ENCODE measurements at regions not wholly inside any gene's neighbourhood (a gene's known extent, or its start where the extent isn't known, plus 50 kb on each side); places are given as distances from the start of the nearest gene placed in this dataset.

DNA sequence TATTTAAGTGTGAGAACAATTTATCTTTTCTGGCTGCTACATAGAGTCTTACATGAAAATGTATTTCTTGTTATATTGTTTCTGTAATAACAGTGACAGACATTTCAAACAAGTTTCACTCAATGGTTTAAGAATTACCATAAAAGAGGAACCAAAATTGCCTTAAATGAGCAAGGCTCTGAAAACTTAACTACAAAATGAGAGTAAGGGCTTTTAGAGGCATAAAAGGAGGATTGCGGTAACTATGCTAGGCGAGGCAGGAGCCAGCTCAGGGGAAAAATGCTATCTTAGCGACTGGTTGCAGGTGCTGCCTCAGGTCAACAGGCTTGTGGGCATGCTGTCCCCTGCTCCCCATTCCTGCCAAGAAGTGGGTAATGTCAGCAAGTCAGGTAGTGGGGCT is 81.7 kb upstream of the MSI2 start:
- H3K36me3 Mint-ChIP-seq (ENCODE audit: low read depth), result no peaks in the 10 kb centered on the region
- CTCF ChIA-PET, result no interaction called here
- H3K27me3 Mint-ChIP-seq (ENCODE audit: low read depth), result peaks cover 6% of the 10 kb centered on the region
- no peaks in the 10 kb centered on the region for H3K9me3 Mint-ChIP-seq
- no peaks in the 10 kb centered on the region for H3K4me1 Mint-ChIP-seq (ENCODE audit: low read depth)
- DNase-seq, result no peak
- no peak overlapping the region for H3K27ac Mint-ChIP-seq
- H3K4me3 Mint-ChIP-seq, result no peak overlapping the region
- intact Hi-C loops (cut with micrococcal nuclease), result no loop called here

- Mint-ChIP-seq H3K4me1 (ENCODE audit: low read depth) (no peaks in the 10 kb centered on the region), H3K27ac (no peak overlapping the region), H3K9me3 (no peaks in the 10 kb centered on the region), H3K27me3 (ENCODE audit: low read depth) (no peaks in the 10 kb centered on the region), H3K36me3 (ENCODE audit: low read depth) (no peaks in the 10 kb centered on the region), H3K4me3 (no peak overlapping the region)
- CTCF ChIA-PET, result no interaction called here
- no peak for DNase-seq
- intact Hi-C loops (cut with micrococcal nuclease), result no loop called here
These were observed 77.5 kb upstream of the MSI2 start for GRCh38 chr17:57178839-57179238.

- H3K4me3 Mint-ChIP-seq, result no peak overlapping the region
- intact Hi-C loops (cut with micrococcal nuclease), result no loop called here
These were observed 73.7 kb upstream of the MSI2 start for GRCh38 chr17:57182621-57183020.

DNA sequence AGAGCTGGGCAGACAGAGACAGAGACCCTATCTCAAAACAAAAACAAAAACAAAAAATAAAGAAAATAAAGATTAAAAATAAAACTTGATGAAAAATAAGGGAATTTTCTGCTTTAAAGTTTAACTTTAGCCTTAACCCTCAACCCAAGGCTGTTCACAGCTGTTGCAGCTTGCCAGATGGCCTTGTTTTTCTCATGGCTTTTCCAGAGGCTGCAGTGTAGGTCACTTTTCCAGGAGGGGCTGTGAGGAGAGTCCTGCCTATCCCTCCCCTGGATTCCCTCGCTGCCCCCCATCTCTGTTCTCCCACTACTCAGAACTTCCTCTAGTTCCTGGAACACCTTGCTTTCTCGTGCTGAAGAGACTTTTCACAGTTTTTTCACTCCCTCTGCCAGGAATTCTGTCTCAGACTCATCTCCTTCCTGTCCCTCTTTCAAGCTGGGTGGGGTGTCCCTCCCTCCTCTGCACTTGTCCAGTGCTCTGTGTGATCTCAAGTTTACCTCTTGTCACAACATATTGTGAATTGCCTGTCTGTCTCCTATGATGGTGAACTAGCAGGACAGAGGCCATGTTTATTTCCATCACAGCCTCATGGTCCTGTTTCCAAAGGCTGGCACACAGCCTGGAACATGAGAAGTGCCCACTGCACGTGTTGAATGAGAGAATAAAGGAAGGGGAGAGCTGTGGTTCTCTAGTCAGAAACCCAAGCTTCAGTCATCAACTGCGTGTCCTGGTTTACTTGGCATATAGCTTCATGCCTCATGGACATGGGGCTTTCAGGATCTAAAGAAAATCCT is 69.9 kb upstream of the MSI2 start:
- CTCF ChIA-PET, result no interaction called here
- H3K36me3 Mint-ChIP-seq (ENCODE audit: low read depth), result no peaks in the 10 kb centered on the region
- no peaks in the 10 kb centered on the region for H3K4me1 Mint-ChIP-seq (ENCODE audit: low read depth)
- intact Hi-C loops (cut with micrococcal nuclease), result no loop called here
- H3K4me3 Mint-ChIP-seq, result no peak overlapping the region
- DNase-seq, result no peak
- H3K9me3 Mint-ChIP-seq, result no peaks in the 10 kb centered on the region
- H3K27ac Mint-ChIP-seq, result no peak overlapping the region
- H3K27me3 Mint-ChIP-seq (ENCODE audit: low read depth), result peaks cover 1% of the 10 kb centered on the region

More at GRCh38 chr17:57182621-57183020, 73.7 kb upstream of the MSI2 start:
- no peaks in the 10 kb centered on the region for H3K4me1 Mint-ChIP-seq (ENCODE audit: low read depth)
- peaks cover 1% of the 10 kb centered on the region for H3K27me3 Mint-ChIP-seq (ENCODE audit: low read depth)
- CTCF ChIA-PET, result no interaction called here
- H3K27ac Mint-ChIP-seq, result no peak overlapping the region
- no peaks in the 10 kb centered on the region for H3K36me3 Mint-ChIP-seq (ENCODE audit: low read depth)
- no peak for DNase-seq
- H3K9me3 Mint-ChIP-seq, result no peaks in the 10 kb centered on the region

- Mint-ChIP-seq H3K4me1 (ENCODE audit: low read depth) (no peaks in the 10 kb centered on the region), H3K4me3 (no peak overlapping the region), H3K27ac (no peak overlapping the region), H3K36me3 (ENCODE audit: low read depth) (no peaks in the 10 kb centered on the region), H3K9me3 (no peaks in the 10 kb centered on the region), H3K27me3 (ENCODE audit: low read depth) (peaks cover 1% of the 10 kb centered on the region)
- intact Hi-C loops (cut with micrococcal nuclease), result no loop called here
- DNase-seq, result no peak
- CTCF ChIA-PET, result no interaction called here
These were observed 68.9 kb upstream of the MSI2 start for GRCh38 chr17:57187391-57187790.

GRCh38 chr17:57195785-57196460 is 60.4 kb upstream of the MSI2 start:
- Mint-ChIP-seq H3K27me3 (ENCODE audit: low read depth) (no peaks in the 10 kb centered on the region), H3K4me3 (no peak overlapping the region), H3K4me1 (ENCODE audit: low read depth) (no peaks in the 10 kb centered on the region), H3K36me3 (ENCODE audit: low read depth) (no peaks in the 10 kb centered on the region), H3K27ac (no peak overlapping the region), H3K9me3 (peaks cover 7% of the 10 kb centered on the region)
- DNase-seq, result no peak
- intact Hi-C loops (cut with micrococcal nuclease), result no loop called here
- CTCF ChIA-PET, result no interaction called here

- Mint-ChIP-seq H3K27me3 (ENCODE audit: low read depth) (no peaks in the 10 kb centered on the region), H3K4me1 (ENCODE audit: low read depth) (no peaks in the 10 kb centered on the region), H3K4me3 (no peak overlapping the region), H3K27ac (no peak overlapping the region), H3K36me3 (ENCODE audit: low read depth) (no peaks in the 10 kb centered on the region), H3K9me3 (peaks cover 7% of the 10 kb centered on the region)
- DNase-seq, result no peak
- CTCF ChIA-PET, result interaction anchor here (0.6 kb wide), 1 partner anchor 549 kb away, joined by 3 read pairs; no protein-coding TSS in a partner anchor
- intact Hi-C loops (cut with micrococcal nuclease), result no loop called here
These were observed 58.8 kb upstream of the MSI2 start for GRCh38 chr17:57197466-57198071.

DNA sequence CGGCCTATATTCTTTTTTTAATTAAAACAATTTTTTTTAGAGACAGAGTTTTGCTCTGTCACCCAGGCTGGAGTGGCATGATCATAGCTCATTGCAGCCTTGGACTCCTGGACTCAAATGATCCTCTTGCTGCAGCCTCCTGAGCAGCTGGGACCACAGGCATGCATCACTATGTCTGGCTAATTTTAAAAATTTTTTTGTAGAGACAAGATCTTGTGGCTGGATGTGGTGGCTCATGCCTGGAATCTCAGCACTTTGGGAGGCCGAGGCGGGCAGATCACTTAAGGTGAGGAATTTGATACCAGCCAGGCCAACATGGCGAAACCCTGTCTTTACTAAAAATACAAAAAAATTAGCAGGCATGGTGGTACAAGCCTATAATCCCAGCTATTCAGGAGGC is 54.8 kb upstream of the MSI2 start:
- DNase-seq, result no peak
- no peaks in the 10 kb centered on the region for H3K4me1 Mint-ChIP-seq (ENCODE audit: low read depth)
- no peaks in the 10 kb centered on the region for H3K9me3 Mint-ChIP-seq
- no peaks in the 10 kb centered on the region for H3K36me3 Mint-ChIP-seq (ENCODE audit: low read depth)
- intact Hi-C loops (cut with micrococcal nuclease), result no loop called here
- no peaks in the 10 kb centered on the region for H3K27me3 Mint-ChIP-seq (ENCODE audit: low read depth)
- H3K27ac Mint-ChIP-seq, result no peak overlapping the region
- CTCF ChIA-PET, result no interaction called here
- no peak overlapping the region for H3K4me3 Mint-ChIP-seq

DNA sequence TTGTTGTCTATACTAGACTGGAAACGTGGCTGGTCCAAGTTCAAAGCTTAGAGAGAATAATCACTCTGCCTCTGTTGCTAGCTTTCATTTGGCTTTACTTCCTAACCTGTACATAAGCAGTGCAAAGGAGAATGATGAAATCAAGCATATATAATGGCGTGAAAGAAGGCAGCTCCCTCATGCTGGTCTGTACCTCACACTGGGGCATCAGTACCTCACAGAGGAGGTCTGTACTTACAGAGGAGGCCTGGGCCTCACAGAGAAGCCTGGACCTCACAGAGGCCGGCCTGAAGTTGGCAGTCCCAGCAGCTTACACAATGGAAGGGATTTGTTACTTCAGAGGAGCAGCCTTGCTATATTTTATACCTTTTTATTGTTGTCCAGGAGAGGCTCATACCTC is 53.3 kb upstream of the MSI2 start:
- no peaks in the 10 kb centered on the region for H3K36me3 Mint-ChIP-seq (ENCODE audit: low read depth)
- H3K27me3 Mint-ChIP-seq (ENCODE audit: low read depth), result no peaks in the 10 kb centered on the region
- DNase-seq, result no peak
- no peak overlapping the region for H3K4me3 Mint-ChIP-seq
- H3K27ac Mint-ChIP-seq, result no peak overlapping the region
- H3K9me3 Mint-ChIP-seq, result peaks cover 4% of the 10 kb centered on the region
- intact Hi-C loops (cut with micrococcal nuclease), result no loop called here
- no peaks in the 10 kb centered on the region for H3K4me1 Mint-ChIP-seq (ENCODE audit: low read depth)
- CTCF ChIA-PET, result no interaction called here
